GM12878 (cell line): ENCODE measurements at regions not wholly inside any gene's neighbourhood (a gene's known extent, or its start where the extent isn't known, plus 50 kb on each side); places are given as distances from the start of the nearest gene placed in this dataset.

Source experiments
- ATAC-seq: fragments of 200-7000 bp; cut with Tn5 transposase; 3 replicates; pipeline ENCODE4 v1.9.1; 2020; ENCODE audit warnings: mild to moderate bottlenecking, moderate library complexity
- BruUV-seq: library from RNA; stranded (reverse); fragments of 400-500 nt; replicated peaks from 2 replicates; lab custom pipeline; 2021; lab: Mats Ljungman, UMichigan
- CTCF ChIA-PET: fragments of 300-600 bp; sonication (Branson Sonifier 250); formaldehyde crosslinking; extraction: SDS; loops from one replicate; lab custom pipeline; 2021; ENCODE audit warnings: inconsistent platforms; lab: Yijun Ruan, JAX
- POLR2A ChIA-PET: fragments of 350-600 bp; formaldehyde crosslinking; extraction: SDS; loops from one replicate; lab custom pipeline; 2021; ENCODE audit warnings: inconsistent platforms; lab: Charles Lee
- RAD21 ChIA-PET: fragments of 300-600 bp; sonication (Branson Sonifier 250); formaldehyde crosslinking; loops from one replicate; lab custom pipeline; 2023; ENCODE audit warnings: antibody characterized with exemption; ENCODE audit not compliant: unreplicated experiment; lab: Charles Lee
- SMC1A ChIA-PET: fragments of 300-600 bp; sonication (Branson Sonifier 250); formaldehyde crosslinking; loops from one replicate; lab custom pipeline; 2023; ENCODE audit not compliant: unreplicated experiment, uncharacterized antibody; lab: Charles Lee
- DNase-seq: peaks from one replicate; pipeline ENCODE4 v3.0.0-alpha.2; 2011; ENCODE audit warnings: low read depth, low spot score
- FAIRE-seq: peaks from 3 replicates; lab custom pipeline; 2011; peaks lifted over from hg19 to GRCh38; lab: Jason Lieb, UNC
- H2AFZ ChIP-seq: 2 replicates; pipeline ENCODE4 v1.6.0; 2011; ENCODE audit warnings: low read depth, low read length, control low read depth; ENCODE audit not compliant: control insufficient read depth
- H3K27ac ChIP-seq: 2 replicates; pipeline ENCODE4 v1.5.1; 2011; ENCODE audit warnings: control low read depth; ENCODE audit not compliant: control insufficient read depth, insufficient read depth
- H3K27me3 ChIP-seq, 2 experiments: replicated peaks in 1 of 2; 2 replicates each; pipeline versions ENCODE4 v1.6.0 to v1.6.1; 2011; ENCODE audit warnings: low read length in 1 of 2; ENCODE audit not compliant: control insufficient read depth in 2 of 2, insufficient read depth in 2 of 2
- H3K36me3 ChIP-seq, 2 experiments: 2 replicates each; pipeline ENCODE4 v1.5.1; 2011; ENCODE audit warnings: low read length in 1 of 2; ENCODE audit not compliant: control insufficient read depth in 2 of 2, insufficient read depth in 2 of 2
- H3K4me1 ChIP-seq: 2 replicates; pipeline ENCODE4 v1.6.1; 2011; ENCODE audit warnings: mild to moderate bottlenecking, low read length, moderate library complexity, mixed read lengths; ENCODE audit not compliant: control insufficient read depth, insufficient read depth
- H3K4me2 ChIP-seq: 2 replicates; pipeline ENCODE4 v1.6.0; 2011; ENCODE audit warnings: control low read depth; ENCODE audit not compliant: control insufficient read depth, insufficient read depth
- H3K4me3 ChIP-seq: fragments of 200-600 bp; sonication (generic); 2 replicates; pipeline ENCODE4 v1.5.1; 2016
- H3K79me2 ChIP-seq: 2 replicates; pipeline ENCODE4 v1.6.0; 2011; ENCODE audit warnings: low read length; ENCODE audit not compliant: control insufficient read depth, insufficient read depth
- H3K9ac ChIP-seq: 2 replicates; pipeline ENCODE4 v1.8.0; 2011; ENCODE audit warnings: low read length, control low read depth, mixed read lengths; ENCODE audit not compliant: control insufficient read depth, insufficient read depth
- H3K9me3 ChIP-seq: replicated peaks from 3 replicates; pipeline ENCODE4 v1.5.1; 2011; ENCODE audit warnings: mild to moderate bottlenecking, low read length; ENCODE audit not compliant: control insufficient read depth, insufficient read depth
- H4K20me1 ChIP-seq: 2 replicates; pipeline ENCODE4 v1.6.0; 2011; ENCODE audit not compliant: control insufficient read depth, insufficient read depth
- ATF7 ChIP-seq: fragments of 450-650 bp; IDR thresholded peaks from 2 replicates; pipeline ENCODE4 v1.6.1; 2016; ENCODE audit warnings: low read depth, mild to moderate bottlenecking
- BCL3 ChIP-seq: IDR thresholded peaks from 2 replicates; pipeline ENCODE4 v1.6.1; 2011; ENCODE audit warnings: borderline replicate concordance, low read depth, mild to moderate bottlenecking, moderate library complexity, low read length; ENCODE audit not compliant: insufficient read depth, poor library complexity, severe bottlenecking
- GATAD2B ChIP-seq: fragments of 450-650 bp; conservative IDR thresholded peaks from 2 replicates; pipeline ENCODE4 v1.6.1; 2017; ENCODE audit warnings: low read depth, mild to moderate bottlenecking, moderate library complexity
- MYB ChIP-seq: fragments of 150-350 bp; IDR thresholded peaks from 2 replicates; pipeline ENCODE4 v1.6.1; 2014; ENCODE audit warnings: mild to moderate bottlenecking, low read depth, low read length, borderline replicate concordance
- RFX5 ChIP-seq: IDR thresholded peaks from 2 replicates; pipeline ENCODE4 v1.6.1; 2011; ENCODE audit warnings: low read depth, low read length, improper control_type of control experiment
- STAT1 ChIP-seq: fragments of 450-650 bp; conservative IDR thresholded peaks from 2 replicates; pipeline ENCODE4 v1.6.1; 2014; ENCODE audit warnings: antibody characterized with exemption, mild to moderate bottlenecking
- TBL1XR1 ChIP-seq: IDR thresholded peaks from 2 replicates; pipeline ENCODE4 v1.6.1; 2012; ENCODE audit warnings: low read depth, low read length, improper control_type of control experiment
- YY1 ChIP-seq: IDR thresholded peaks from 2 replicates; pipeline ENCODE4 v1.6.1; 2011; ENCODE audit warnings: low read depth, mild to moderate bottlenecking, low read length
- WGBS: methylation state at CpG from one replicate; pipeline ENCODE4 v1.1.6; 2016; ENCODE audit warnings: low lambda C conversion rate; ENCODE audit not compliant: insufficient replicate concordance, insufficient coverage; ENCODE audit errors: missing lambda C conversion rate; 5-methylcytosine and 5-hydroxymethylcytosine counted together
- in situ Hi-C: fragments of 300-500 bp; cut with MboI; formaldehyde crosslinking; loops from 9 replicates; pipeline ENCODE4 v1.14.3; 2018; ENCODE audit warnings: mixed read lengths
- intact Hi-C: fragments of 100-400 bp; cut with micrococcal nuclease; formaldehyde crosslinking; loops from one replicate; pipeline ENCODE4 v1.14.2; 2022; ENCODE audit not compliant: unreplicated experiment
- TF ChIP-seq, protein P1 (sequence below): fragments of 450-650 bp; formaldehyde crosslinking; IDR thresholded peaks from 2 replicates; pipeline ENCODE4 v1.4.0; 2020; ENCODE audit warnings: mild to moderate bottlenecking, moderate library complexity

GRCh38 chr5:144742361-144742760 lies 571.7 kb downstream of the KCTD16 start:
- BruUV-seq = no TSS peak
- no peak for TF ChIP-seq STAT1
- TF ChIP-seq GATAD2B = no peak
- TF ChIP-seq, protein P1, sequence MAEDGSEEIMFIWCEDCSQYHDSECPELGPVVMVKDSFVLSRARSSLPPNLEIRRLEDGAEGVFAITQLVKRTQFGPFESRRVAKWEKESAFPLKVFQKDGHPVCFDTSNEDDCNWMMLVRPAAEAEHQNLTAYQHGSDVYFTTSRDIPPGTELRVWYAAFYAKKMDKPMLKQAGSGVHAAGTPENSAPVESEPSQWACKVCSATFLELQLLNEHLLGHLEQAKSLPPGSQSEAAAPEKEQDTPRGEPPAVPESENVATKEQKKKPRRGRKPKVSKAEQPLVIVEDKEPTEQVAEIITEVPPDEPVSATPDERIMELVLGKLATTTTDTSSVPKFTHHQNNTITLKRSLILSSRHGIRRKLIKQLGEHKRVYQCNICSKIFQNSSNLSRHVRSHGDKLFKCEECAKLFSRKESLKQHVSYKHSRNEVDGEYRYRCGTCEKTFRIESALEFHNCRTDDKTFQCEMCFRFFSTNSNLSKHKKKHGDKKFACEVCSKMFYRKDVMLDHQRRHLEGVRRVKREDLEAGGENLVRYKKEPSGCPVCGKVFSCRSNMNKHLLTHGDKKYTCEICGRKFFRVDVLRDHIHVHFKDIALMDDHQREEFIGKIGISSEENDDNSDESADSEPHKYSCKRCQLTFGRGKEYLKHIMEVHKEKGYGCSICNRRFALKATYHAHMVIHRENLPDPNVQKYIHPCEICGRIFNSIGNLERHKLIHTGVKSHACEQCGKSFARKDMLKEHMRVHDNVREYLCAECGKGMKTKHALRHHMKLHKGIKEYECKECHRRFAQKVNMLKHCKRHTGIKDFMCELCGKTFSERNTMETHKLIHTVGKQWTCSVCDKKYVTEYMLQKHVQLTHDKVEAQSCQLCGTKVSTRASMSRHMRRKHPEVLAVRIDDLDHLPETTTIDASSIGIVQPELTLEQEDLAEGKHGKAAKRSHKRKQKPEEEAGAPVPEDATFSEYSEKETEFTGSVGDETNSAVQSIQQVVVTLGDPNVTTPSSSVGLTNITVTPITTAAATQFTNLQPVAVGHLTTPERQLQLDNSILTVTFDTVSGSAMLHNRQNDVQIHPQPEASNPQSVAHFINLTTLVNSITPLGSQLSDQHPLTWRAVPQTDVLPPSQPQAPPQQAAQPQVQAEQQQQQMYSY (CRISPR knock-in tag) = no peak
- no peak for TF ChIP-seq TBL1XR1
- no peak for TF ChIP-seq RFX5
- TF ChIP-seq YY1 = no peak
- TF ChIP-seq MYB = no peak
- no peak for TF ChIP-seq BCL3
- no peak for TF ChIP-seq ATF7
- ChIA-PET SMC1A (no interaction called here), CTCF (no interaction called here), POLR2A (no interaction called here), RAD21 (no interaction called here)
- no peaks in the 10 kb centered on the region for H3K36me3 ChIP-seq
- DNase-seq (no peak), FAIRE-seq (no peak), ATAC-seq (no peak)
- H3K79me2 ChIP-seq = no peaks in the 10 kb centered on the region
- no peaks in the 10 kb centered on the region for H3K27me3 ChIP-seq
- H4K20me1 ChIP-seq = no peaks in the 10 kb centered on the region
- intact Hi-C loops = no loop called here
- no peaks in the 10 kb centered on the region for H3K9me3 ChIP-seq
- no peak overlapping the region for H3K9ac ChIP-seq
- in situ Hi-C loops = no loop called here
- no peak overlapping the region for H3K4me2 ChIP-seq
- H3K4me3 ChIP-seq = no peak overlapping the region
- no peak overlapping the region for H3K27ac ChIP-seq
- H2AFZ ChIP-seq = no peak overlapping the region
- no peaks in the 10 kb centered on the region for H3K4me1 ChIP-seq
- 0% methylated on average over 1 of the region's 1 CpG for WGBS
